ENCODE measurements at regions not wholly inside any gene's neighbourhood (a gene's known extent, or its start where the extent isn't known, plus 50 kb on each side); places are given as distances from the start of the nearest gene placed in this dataset.

DNA sequence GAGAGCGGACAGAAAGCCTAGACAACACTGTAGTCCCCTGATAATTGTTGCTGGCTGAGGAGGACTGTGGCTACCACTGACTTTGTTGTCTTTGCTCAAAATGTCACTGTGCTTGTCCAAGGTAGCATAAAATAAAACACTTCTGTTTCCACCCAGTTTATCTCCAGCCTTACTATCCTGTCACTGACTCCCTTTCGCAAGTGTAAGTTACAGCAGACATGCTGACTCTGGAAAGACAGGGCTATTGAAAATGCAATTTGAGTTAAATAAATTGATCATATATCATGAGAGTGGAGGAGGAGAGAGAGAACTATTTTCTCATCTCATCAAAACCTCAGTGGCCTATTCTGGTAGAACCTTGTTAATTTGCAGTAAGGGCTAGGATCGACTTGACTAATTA, 138.0 kb upstream of the KIRREL3 start:
- TF ChIP-seq, protein P1, sequence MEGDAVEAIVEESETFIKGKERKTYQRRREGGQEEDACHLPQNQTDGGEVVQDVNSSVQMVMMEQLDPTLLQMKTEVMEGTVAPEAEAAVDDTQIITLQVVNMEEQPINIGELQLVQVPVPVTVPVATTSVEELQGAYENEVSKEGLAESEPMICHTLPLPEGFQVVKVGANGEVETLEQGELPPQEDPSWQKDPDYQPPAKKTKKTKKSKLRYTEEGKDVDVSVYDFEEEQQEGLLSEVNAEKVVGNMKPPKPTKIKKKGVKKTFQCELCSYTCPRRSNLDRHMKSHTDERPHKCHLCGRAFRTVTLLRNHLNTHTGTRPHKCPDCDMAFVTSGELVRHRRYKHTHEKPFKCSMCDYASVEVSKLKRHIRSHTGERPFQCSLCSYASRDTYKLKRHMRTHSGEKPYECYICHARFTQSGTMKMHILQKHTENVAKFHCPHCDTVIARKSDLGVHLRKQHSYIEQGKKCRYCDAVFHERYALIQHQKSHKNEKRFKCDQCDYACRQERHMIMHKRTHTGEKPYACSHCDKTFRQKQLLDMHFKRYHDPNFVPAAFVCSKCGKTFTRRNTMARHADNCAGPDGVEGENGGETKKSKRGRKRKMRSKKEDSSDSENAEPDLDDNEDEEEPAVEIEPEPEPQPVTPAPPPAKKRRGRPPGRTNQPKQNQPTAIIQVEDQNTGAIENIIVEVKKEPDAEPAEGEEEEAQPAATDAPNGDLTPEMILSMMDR (IDR thresholded peaks at IDR 0.05), result no peak
- no peak for TF ChIP-seq POLR2A (IDR thresholded peaks at IDR 0.05; ENCODE audit: low read depth)
- TF ChIP-seq POLR2AphosphoS5 (IDR thresholded peaks at IDR 0.05), result no peak
- TF ChIP-seq EP300 (IDR thresholded peaks at IDR 0.05), result no peak
